Ishikawa (cell line): ENCODE measurements at regions not wholly inside any gene's neighbourhood (a gene's known extent, or its start where the extent isn't known, plus 50 kb on each side); places are given as distances from the start of the nearest gene placed in this dataset.

Source experiments
- CEBPB ChIP-seq: IDR thresholded peaks from 2 replicates; pipeline ENCODE4 v1.6.1; 2012
- CREB1 ChIP-seq: IDR thresholded peaks from 2 replicates; pipeline ENCODE4 v1.6.1; 2012; ENCODE audit warnings: low read depth
- EGR1 ChIP-seq: IDR thresholded peaks from 2 replicates; pipeline ENCODE4 v1.6.1; 2012
- EP300 ChIP-seq: IDR thresholded peaks from 2 replicates; pipeline ENCODE4 v1.6.1; 2012; ENCODE audit warnings: borderline replicate concordance
- MAX ChIP-seq: IDR thresholded peaks from 2 replicates; pipeline ENCODE4 v1.6.1; 2012
- NFIC ChIP-seq: IDR thresholded peaks from 2 replicates; pipeline ENCODE4 v1.6.1; 2012
- TCF12 ChIP-seq: IDR thresholded peaks from 2 replicates; pipeline ENCODE4 v1.6.1; 2012; ENCODE audit warnings: low read depth
- TEAD4 ChIP-seq: IDR thresholded peaks from 2 replicates; pipeline ENCODE4 v1.6.1; 2012
- ZBTB7A ChIP-seq: IDR thresholded peaks from 2 replicates; pipeline ENCODE4 v1.6.1; 2012; ENCODE audit warnings: low read depth
- TF ChIP-seq, protein P1 (sequence below): IDR thresholded peaks from 2 replicates; pipeline ENCODE4 v1.6.1; 2012
- TF ChIP-seq, protein P2 (sequence below): IDR thresholded peaks from 2 replicates; pipeline ENCODE4 v1.6.1; 2012; ENCODE audit warnings: low read depth, mild to moderate bottlenecking

- TF ChIP-seq, protein P1, sequence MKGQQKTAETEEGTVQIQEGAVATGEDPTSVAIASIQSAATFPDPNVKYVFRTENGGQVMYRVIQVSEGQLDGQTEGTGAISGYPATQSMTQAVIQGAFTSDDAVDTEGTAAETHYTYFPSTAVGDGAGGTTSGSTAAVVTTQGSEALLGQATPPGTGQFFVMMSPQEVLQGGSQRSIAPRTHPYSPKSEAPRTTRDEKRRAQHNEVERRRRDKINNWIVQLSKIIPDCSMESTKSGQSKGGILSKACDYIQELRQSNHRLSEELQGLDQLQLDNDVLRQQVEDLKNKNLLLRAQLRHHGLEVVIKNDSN: no peak
- TF ChIP-seq EGR1 (no peak), EP300 (no peak), TEAD4 (no peak), ZBTB7A (no peak), NFIC (no peak), CREB1 (no peak), TCF12 (no peak), MAX (no peak), CEBPB (no peak)
- TF ChIP-seq, protein P2, sequence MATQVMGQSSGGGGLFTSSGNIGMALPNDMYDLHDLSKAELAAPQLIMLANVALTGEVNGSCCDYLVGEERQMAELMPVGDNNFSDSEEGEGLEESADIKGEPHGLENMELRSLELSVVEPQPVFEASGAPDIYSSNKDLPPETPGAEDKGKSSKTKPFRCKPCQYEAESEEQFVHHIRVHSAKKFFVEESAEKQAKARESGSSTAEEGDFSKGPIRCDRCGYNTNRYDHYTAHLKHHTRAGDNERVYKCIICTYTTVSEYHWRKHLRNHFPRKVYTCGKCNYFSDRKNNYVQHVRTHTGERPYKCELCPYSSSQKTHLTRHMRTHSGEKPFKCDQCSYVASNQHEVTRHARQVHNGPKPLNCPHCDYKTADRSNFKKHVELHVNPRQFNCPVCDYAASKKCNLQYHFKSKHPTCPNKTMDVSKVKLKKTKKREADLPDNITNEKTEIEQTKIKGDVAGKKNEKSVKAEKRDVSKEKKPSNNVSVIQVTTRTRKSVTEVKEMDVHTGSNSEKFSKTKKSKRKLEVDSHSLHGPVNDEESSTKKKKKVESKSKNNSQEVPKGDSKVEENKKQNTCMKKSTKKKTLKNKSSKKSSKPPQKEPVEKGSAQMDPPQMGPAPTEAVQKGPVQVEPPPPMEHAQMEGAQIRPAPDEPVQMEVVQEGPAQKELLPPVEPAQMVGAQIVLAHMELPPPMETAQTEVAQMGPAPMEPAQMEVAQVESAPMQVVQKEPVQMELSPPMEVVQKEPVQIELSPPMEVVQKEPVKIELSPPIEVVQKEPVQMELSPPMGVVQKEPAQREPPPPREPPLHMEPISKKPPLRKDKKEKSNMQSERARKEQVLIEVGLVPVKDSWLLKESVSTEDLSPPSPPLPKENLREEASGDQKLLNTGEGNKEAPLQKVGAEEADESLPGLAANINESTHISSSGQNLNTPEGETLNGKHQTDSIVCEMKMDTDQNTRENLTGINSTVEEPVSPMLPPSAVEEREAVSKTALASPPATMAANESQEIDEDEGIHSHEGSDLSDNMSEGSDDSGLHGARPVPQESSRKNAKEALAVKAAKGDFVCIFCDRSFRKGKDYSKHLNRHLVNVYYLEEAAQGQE: no peak
Observed at GRCh38 chr4:78661086-78661690, 109.6 kb downstream of the ANXA3 start.
